BLaER1 (cell line): ENCODE measurements at regions not wholly inside any gene's neighbourhood (a gene's known extent, or its start where the extent isn't known, plus 50 kb on each side); places are given as distances from the start of the nearest gene placed in this dataset.
A peak's percentile ranks its signal among the peaks of the same experiment; 100 is the strongest.

Experiments
- H3K27ac ChIP-seq: shearing (Covaris generic); formaldehyde crosslinking; 2 replicates; pipeline ENCODE4 v1.8.1; 2022
- H3K27me3 ChIP-seq: shearing (Covaris generic); formaldehyde crosslinking; 2 replicates; pipeline ENCODE4 v1.8.1; 2022
- H3K36me3 ChIP-seq: shearing (Covaris generic); formaldehyde crosslinking; 2 replicates; pipeline ENCODE4 v1.8.1; 2022
- H3K4me1 ChIP-seq: shearing (Covaris generic); formaldehyde crosslinking; 2 replicates; pipeline ENCODE4 v1.8.1; 2022
- H3K4me2 ChIP-seq: shearing (Covaris generic); formaldehyde crosslinking; 2 replicates; pipeline ENCODE4 v1.8.1; 2022
- H3K4me3 ChIP-seq: shearing (Covaris generic); formaldehyde crosslinking; 2 replicates; pipeline ENCODE4 v1.8.1; 2022
- H3K9ac ChIP-seq: shearing (Covaris generic); formaldehyde crosslinking; 2 replicates; pipeline ENCODE4 v1.8.1; 2022
- H3K9me3 ChIP-seq: shearing (Covaris generic); formaldehyde crosslinking; 2 replicates; pipeline ENCODE4 v1.8.1; 2022
- H4K20me1 ChIP-seq: shearing (Covaris generic); formaldehyde crosslinking; 2 replicates; pipeline ENCODE4 v1.8.1; 2022
- Cebpa-rat ChIP-seq: shearing (Covaris generic); IDR thresholded peaks from 2 replicates; pipeline ENCODE4 v1.8.1; 2022

- Histone ChIP-seq H3K9ac (no peak overlapping the region), H4K20me1 (no peaks in the 10 kb centered on the region), H3K4me1 (peaks cover 15% of the 10 kb centered on the region), H3K4me2 (no peak overlapping the region), H3K27me3 (no peaks in the 10 kb centered on the region), H3K9me3 (no peaks in the 10 kb centered on the region), H3K4me3 (no peak overlapping the region), H3K27ac (no peak overlapping the region), H3K36me3 (no peaks in the 10 kb centered on the region)
- no peak for TF ChIP-seq Cebpa-rat
These were observed 249.4 kb upstream of the MDFIC2 start for GRCh38 chr3:70561796-70562195.

DNA sequence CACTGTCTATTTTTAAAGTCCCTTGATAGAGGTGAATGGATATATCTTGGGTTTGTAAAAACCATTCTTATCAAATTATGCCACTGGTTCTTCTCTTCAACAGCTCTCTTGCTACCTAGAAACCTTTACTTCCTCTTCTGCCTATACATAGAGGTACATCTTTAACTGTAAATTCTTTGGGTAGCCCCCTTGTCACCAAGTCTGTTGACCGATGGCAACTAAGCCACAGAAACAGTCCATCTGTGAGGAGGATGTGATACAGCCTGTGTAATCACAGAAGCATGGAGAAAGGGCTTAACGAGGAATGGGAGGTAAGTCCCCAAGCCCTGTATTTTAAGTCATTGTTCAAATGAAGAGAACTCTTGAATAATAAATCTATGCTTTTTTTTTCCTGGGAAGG, 246.5 kb upstream of the MDFIC2 start:
- no peak overlapping the region for H3K27ac ChIP-seq
- H3K4me2 ChIP-seq = no peak overlapping the region
- H3K36me3 ChIP-seq = no peaks in the 10 kb centered on the region
- no peak overlapping the region for H3K4me3 ChIP-seq
- peaks cover 15% of the 10 kb centered on the region for H3K4me1 ChIP-seq
- no peaks in the 10 kb centered on the region for H3K27me3 ChIP-seq
- no peak overlapping the region for H3K9ac ChIP-seq
- no peaks in the 10 kb centered on the region for H4K20me1 ChIP-seq
- no peaks in the 10 kb centered on the region for H3K9me3 ChIP-seq
- TF ChIP-seq Cebpa-rat = no peak

GRCh38 chr3:70557976-70558375, 245.5 kb upstream of the MDFIC2 start:
- H3K9ac ChIP-seq = no peak overlapping the region
- peaks cover 15% of the 10 kb centered on the region for H3K4me1 ChIP-seq
- no peaks in the 10 kb centered on the region for H4K20me1 ChIP-seq
- no peaks in the 10 kb centered on the region for H3K36me3 ChIP-seq
- H3K27me3 ChIP-seq = no peaks in the 10 kb centered on the region
- no peaks in the 10 kb centered on the region for H3K9me3 ChIP-seq
- no peak overlapping the region for H3K27ac ChIP-seq
- no peak overlapping the region for H3K4me3 ChIP-seq
- H3K4me2 ChIP-seq = peak overlapping the region; percentile 33; the same call in 1 of the 2 replicates
- TF ChIP-seq Cebpa-rat = no peak

DNA sequence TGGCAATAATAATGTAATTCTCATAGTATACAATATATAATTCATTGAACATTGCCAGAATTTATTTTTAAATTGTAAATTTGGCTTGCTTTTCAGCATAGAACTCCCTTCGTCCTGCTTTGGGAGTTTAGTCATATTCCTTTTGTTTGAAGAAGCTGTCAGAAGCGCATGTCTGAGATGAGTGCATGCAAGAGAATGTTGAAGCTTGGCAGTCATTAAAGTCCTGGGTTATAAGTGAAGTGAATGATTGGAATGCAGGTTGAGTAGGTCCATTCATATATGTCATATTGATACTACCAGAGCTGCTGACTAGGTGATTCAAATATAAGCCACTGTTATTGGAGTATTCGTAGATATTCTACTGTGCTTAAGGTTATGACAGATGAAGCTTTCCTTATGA, 243.6 kb upstream of the MDFIC2 start:
- Histone ChIP-seq H3K27ac (no peak overlapping the region), H3K27me3 (no peaks in the 10 kb centered on the region), H3K4me1 (peaks cover 15% of the 10 kb centered on the region), H4K20me1 (no peaks in the 10 kb centered on the region), H3K36me3 (no peaks in the 10 kb centered on the region), H3K4me3 (no peak overlapping the region), H3K9me3 (no peaks in the 10 kb centered on the region), H3K9ac (no peak overlapping the region), H3K4me2 (no peak overlapping the region)
- no peak for TF ChIP-seq Cebpa-rat

- no peak overlapping the region for H3K27ac ChIP-seq
- no peaks in the 10 kb centered on the region for H3K36me3 ChIP-seq
- no peak overlapping the region for H3K4me2 ChIP-seq
- no peaks in the 10 kb centered on the region for H3K27me3 ChIP-seq
- TF ChIP-seq Cebpa-rat = no peak
- H3K9ac ChIP-seq = no peak overlapping the region
- no peaks in the 10 kb centered on the region for H3K9me3 ChIP-seq
- no peaks in the 10 kb centered on the region for H4K20me1 ChIP-seq
- H3K4me3 ChIP-seq = no peak overlapping the region
- H3K4me1 ChIP-seq = peaks cover 14% of the 10 kb centered on the region
These were observed 241.7 kb upstream of the MDFIC2 start for GRCh38 chr3:70554170-70554569.

DNA sequence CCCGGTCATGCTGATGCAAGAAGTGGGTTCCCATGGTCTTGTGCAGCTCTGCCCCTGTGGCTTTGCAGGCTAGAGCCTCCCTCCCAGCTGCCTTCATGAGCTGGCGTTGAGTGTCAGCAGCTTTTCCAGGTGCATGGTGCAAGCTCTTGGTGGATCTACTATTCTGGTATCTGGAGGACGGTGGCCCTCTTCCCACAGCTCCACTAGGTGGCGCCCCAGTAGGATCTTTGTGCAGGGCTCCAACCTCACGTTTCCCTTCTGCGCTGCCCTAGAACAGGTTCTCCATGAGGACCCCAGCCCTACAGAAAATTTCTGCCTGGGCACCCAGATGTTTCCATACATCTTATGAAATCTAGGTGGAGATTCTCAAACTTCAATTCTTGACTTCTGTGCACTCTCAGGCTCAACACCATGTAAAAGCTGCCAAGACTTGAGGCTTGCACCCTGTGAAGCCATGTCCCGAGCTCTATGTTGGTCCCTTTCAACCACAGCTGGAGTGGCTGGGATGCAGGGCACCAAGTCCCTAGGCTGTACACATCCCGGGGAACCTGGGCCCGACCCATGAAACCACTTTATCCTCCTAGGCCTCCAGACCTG, 238.4 kb upstream of the MDFIC2 start:
- Histone ChIP-seq H3K27ac (no peak overlapping the region), H3K4me1 (no peaks in the 10 kb centered on the region), H3K4me3 (no peak overlapping the region), H3K9ac (no peak overlapping the region), H3K4me2 (no peak overlapping the region), H3K36me3 (no peaks in the 10 kb centered on the region), H4K20me1 (no peaks in the 10 kb centered on the region), H3K27me3 (no peaks in the 10 kb centered on the region), H3K9me3 (no peaks in the 10 kb centered on the region)
- TF ChIP-seq Cebpa-rat = no peak

DNA sequence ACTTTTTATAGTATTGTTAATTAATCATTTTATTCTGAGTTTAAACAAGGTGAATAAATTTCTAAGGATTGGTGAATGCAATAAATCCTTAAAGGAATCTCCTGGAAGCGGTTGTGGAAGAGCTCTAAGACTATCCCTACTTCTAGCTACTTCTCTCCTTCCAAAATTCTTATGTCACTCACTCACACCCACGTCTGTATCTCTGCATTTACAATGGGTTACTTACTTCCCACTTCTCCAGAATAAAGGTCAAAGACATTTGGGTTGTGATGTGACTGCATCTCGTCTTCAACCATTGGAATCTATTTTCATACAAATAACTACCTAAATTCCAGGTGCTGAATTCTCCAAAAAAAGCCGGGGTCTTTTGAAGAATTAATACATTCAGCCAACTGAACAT, 234.2 kb upstream of the MDFIC2 start:
- H3K27ac ChIP-seq = no peak overlapping the region
- H3K4me1 ChIP-seq = no peaks in the 10 kb centered on the region
- H3K4me2 ChIP-seq = no peak overlapping the region
- no peaks in the 10 kb centered on the region for H3K36me3 ChIP-seq
- no peak for TF ChIP-seq Cebpa-rat
- no peaks in the 10 kb centered on the region for H4K20me1 ChIP-seq
- no peaks in the 10 kb centered on the region for H3K27me3 ChIP-seq
- H3K9me3 ChIP-seq = no peaks in the 10 kb centered on the region
- no peak overlapping the region for H3K4me3 ChIP-seq
- H3K9ac ChIP-seq = no peak overlapping the region

DNA sequence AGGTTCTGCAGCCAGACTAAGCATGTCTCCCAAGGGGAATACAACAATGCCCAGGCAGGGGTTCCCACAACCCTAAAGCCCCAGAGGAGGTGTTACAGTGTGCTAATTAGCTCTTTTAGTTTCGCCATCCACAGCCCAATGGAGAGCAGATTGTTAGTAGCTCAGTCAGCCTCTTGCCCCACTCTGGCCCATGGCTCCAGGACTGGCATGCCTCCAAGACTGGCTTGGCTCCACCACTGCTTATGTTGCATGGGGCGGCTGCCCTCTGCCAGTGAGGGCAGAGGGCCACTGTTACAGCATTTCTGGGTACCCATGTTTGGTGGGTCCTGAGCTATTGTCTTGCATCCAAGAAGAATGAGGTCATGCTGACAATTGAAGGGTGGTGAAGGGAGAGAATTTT, 231.1 kb upstream of the MDFIC2 start:
- Histone ChIP-seq H3K4me2 (no peak overlapping the region), H3K9ac (no peak overlapping the region), H3K4me1 (no peaks in the 10 kb centered on the region), H3K4me3 (no peak overlapping the region), H3K27ac (no peak overlapping the region), H3K9me3 (no peaks in the 10 kb centered on the region), H3K36me3 (no peaks in the 10 kb centered on the region), H4K20me1 (no peaks in the 10 kb centered on the region), H3K27me3 (no peaks in the 10 kb centered on the region)
- no peak for TF ChIP-seq Cebpa-rat

GRCh38 chr3:70539908-70540307, 227.5 kb upstream of the MDFIC2 start:
- no peaks in the 10 kb centered on the region for H3K27me3 ChIP-seq
- no peak for TF ChIP-seq Cebpa-rat
- no peak overlapping the region for H3K4me2 ChIP-seq
- H3K4me1 ChIP-seq = no peaks in the 10 kb centered on the region
- H4K20me1 ChIP-seq = no peaks in the 10 kb centered on the region
- no peaks in the 10 kb centered on the region for H3K36me3 ChIP-seq
- H3K9ac ChIP-seq = no peak overlapping the region
- H3K4me3 ChIP-seq = no peak overlapping the region
- no peak overlapping the region for H3K27ac ChIP-seq
- no peaks in the 10 kb centered on the region for H3K9me3 ChIP-seq

GRCh38 chr3:70532806-70533205, 220.4 kb upstream of the MDFIC2 start:
- no peak for TF ChIP-seq Cebpa-rat
- Histone ChIP-seq H3K4me3 (no peak overlapping the region), H3K4me1 (no peaks in the 10 kb centered on the region), H3K27ac (no peak overlapping the region), H3K9me3 (no peaks in the 10 kb centered on the region), H3K27me3 (no peaks in the 10 kb centered on the region), H4K20me1 (no peaks in the 10 kb centered on the region), H3K36me3 (no peaks in the 10 kb centered on the region), H3K9ac (no peak overlapping the region), H3K4me2 (no peak overlapping the region)
